ENCODE measurements at regions not wholly inside any gene's neighbourhood (a gene's known extent, or its start where the extent isn't known, plus 50 kb on each side); places are given as distances from the start of the nearest gene placed in this dataset.

DNA sequence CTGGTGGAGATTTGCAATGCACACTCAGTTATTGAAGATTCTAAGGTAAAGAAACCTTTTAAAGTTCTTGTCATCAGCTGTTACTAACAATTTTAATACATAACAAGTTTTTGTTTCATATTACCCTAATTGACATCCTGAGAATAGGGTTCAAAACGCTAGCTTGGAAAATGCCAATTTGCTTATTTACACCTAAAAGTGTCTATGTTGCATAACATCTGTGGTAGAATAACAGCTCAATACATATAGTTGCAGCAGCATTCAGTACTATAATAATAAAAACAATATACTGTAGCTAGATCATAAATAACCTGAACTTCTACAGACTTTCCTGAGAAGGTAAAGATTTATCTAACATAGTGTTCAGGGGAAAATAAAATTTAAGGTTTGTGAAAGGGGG, 219.0 kb downstream of the OSR1 start:
- 0 out of 2 replicates have a peak, but pooled peaks cover 2% of the 10 kb centered on the region for H3K4me1 ChIP-seq (ENCODE audit: control insufficient read depth, insufficient read depth, low read length)
- no peak overlapping the region for H3K4me3 ChIP-seq (ENCODE audit: low read depth, low read length)
- H3K9me3 ChIP-seq (ENCODE audit: control insufficient read depth, insufficient read depth, low read depth, low read length) = no peaks in the 10 kb centered on the region
- TF ChIP-seq ZNF121 (tag by site-specific recombination; IDR thresholded peaks at IDR 0.05) (no peak), OSR2 (tag by site-specific recombination; IDR thresholded peaks at IDR 0.05) (no peak), ZNF660 (tag by site-specific recombination; IDR thresholded peaks at IDR 0.05) (no peak), ZNF221 (tag by site-specific recombination; IDR thresholded peaks at IDR 0.05; ENCODE audit: borderline replicate concordance) (no peak), ZNF629 (tag by site-specific recombination; IDR thresholded peaks at IDR 0.05) (no peak), GFI1B (tag by site-specific recombination; IDR thresholded peaks at IDR 0.05) (no peak), ZNF510 (tag by site-specific recombination; IDR thresholded peaks at IDR 0.05; ENCODE audit: insufficient replicate concordance) (no peak), PRDM1 (tag by site-specific recombination; IDR thresholded peaks at IDR 0.05) (no peak), MEIS1 (CRISPR knock-in tag; IDR thresholded peaks at IDR 0.05; ENCODE audit: borderline replicate concordance) (no peak), ZNF558 (tag by site-specific recombination; IDR thresholded peaks at IDR 0.05) (no peak), EGR2 (tag by site-specific recombination; IDR thresholded peaks at IDR 0.05; ENCODE audit: low read depth) (no peak), SP7 (tag by site-specific recombination; IDR thresholded peaks at IDR 0.05) (no peak), ZNF155 (tag by site-specific recombination; IDR thresholded peaks at IDR 0.05) (no peak), ZNF560 (tag by site-specific recombination; IDR thresholded peaks at IDR 0.05; ENCODE audit: borderline replicate concordance) (no peak), ZNF701 (tag by site-specific recombination; IDR thresholded peaks at IDR 0.05) (no peak), ZBTB44 (tag by site-specific recombination; IDR thresholded peaks at IDR 0.05) (no peak), ZNF341 (tag by site-specific recombination; IDR thresholded peaks at IDR 0.05; ENCODE audit: low read depth) (no peak), ZNF623 (tag by site-specific recombination; IDR thresholded peaks at IDR 0.05) (no peak)
- TF ChIP-seq, protein P1, sequence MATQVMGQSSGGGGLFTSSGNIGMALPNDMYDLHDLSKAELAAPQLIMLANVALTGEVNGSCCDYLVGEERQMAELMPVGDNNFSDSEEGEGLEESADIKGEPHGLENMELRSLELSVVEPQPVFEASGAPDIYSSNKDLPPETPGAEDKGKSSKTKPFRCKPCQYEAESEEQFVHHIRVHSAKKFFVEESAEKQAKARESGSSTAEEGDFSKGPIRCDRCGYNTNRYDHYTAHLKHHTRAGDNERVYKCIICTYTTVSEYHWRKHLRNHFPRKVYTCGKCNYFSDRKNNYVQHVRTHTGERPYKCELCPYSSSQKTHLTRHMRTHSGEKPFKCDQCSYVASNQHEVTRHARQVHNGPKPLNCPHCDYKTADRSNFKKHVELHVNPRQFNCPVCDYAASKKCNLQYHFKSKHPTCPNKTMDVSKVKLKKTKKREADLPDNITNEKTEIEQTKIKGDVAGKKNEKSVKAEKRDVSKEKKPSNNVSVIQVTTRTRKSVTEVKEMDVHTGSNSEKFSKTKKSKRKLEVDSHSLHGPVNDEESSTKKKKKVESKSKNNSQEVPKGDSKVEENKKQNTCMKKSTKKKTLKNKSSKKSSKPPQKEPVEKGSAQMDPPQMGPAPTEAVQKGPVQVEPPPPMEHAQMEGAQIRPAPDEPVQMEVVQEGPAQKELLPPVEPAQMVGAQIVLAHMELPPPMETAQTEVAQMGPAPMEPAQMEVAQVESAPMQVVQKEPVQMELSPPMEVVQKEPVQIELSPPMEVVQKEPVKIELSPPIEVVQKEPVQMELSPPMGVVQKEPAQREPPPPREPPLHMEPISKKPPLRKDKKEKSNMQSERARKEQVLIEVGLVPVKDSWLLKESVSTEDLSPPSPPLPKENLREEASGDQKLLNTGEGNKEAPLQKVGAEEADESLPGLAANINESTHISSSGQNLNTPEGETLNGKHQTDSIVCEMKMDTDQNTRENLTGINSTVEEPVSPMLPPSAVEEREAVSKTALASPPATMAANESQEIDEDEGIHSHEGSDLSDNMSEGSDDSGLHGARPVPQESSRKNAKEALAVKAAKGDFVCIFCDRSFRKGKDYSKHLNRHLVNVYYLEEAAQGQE (tag by site-specific recombination; IDR thresholded peaks at IDR 0.05) = no peak
- TF ChIP-seq, protein P2, sequence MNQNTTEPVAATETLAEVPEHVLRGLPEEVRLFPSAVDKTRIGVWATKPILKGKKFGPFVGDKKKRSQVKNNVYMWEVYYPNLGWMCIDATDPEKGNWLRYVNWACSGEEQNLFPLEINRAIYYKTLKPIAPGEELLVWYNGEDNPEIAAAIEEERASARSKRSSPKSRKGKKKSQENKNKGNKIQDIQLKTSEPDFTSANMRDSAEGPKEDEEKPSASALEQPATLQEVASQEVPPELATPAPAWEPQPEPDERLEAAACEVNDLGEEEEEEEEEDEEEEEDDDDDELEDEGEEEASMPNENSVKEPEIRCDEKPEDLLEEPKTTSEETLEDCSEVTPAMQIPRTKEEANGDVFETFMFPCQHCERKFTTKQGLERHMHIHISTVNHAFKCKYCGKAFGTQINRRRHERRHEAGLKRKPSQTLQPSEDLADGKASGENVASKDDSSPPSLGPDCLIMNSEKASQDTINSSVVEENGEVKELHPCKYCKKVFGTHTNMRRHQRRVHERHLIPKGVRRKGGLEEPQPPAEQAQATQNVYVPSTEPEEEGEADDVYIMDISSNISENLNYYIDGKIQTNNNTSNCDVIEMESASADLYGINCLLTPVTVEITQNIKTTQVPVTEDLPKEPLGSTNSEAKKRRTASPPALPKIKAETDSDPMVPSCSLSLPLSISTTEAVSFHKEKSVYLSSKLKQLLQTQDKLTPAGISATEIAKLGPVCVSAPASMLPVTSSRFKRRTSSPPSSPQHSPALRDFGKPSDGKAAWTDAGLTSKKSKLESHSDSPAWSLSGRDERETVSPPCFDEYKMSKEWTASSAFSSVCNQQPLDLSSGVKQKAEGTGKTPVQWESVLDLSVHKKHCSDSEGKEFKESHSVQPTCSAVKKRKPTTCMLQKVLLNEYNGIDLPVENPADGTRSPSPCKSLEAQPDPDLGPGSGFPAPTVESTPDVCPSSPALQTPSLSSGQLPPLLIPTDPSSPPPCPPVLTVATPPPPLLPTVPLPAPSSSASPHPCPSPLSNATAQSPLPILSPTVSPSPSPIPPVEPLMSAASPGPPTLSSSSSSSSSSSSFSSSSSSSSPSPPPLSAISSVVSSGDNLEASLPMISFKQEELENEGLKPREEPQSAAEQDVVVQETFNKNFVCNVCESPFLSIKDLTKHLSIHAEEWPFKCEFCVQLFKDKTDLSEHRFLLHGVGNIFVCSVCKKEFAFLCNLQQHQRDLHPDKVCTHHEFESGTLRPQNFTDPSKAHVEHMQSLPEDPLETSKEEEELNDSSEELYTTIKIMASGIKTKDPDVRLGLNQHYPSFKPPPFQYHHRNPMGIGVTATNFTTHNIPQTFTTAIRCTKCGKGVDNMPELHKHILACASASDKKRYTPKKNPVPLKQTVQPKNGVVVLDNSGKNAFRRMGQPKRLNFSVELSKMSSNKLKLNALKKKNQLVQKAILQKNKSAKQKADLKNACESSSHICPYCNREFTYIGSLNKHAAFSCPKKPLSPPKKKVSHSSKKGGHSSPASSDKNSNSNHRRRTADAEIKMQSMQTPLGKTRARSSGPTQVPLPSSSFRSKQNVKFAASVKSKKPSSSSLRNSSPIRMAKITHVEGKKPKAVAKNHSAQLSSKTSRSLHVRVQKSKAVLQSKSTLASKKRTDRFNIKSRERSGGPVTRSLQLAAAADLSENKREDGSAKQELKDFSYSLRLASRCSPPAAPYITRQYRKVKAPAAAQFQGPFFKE (tag by site-specific recombination; IDR thresholded peaks at IDR 0.05; ENCODE audit: borderline replicate concordance) = no peak
- H3K27ac ChIP-seq (ENCODE audit: extremely low read depth, low read depth, low read length) = no peak overlapping the region
- ChIA-PET CTCF (interaction anchor here (0.6 to 0.8 kb wide), 3 partner anchors 157 to 896 kb away, joined by 3 to 4 read pairs (median 3); no protein-coding TSS in a partner anchor), POLR2A (no interaction called here)
- no peaks in the 10 kb centered on the region for H3K36me3 ChIP-seq (ENCODE audit: control insufficient read depth in 2 of 2, insufficient read depth in 1 of 2, low read length in 2 of 2)

All from HEK293 (cell line).